HG03378 (cell line): ENCODE measurements at regions not wholly inside any gene's neighbourhood (a gene's known extent, or its start where the extent isn't known, plus 50 kb on each side); places are given as distances from the start of the nearest gene placed in this dataset.
A peak's percentile ranks its signal among the peaks of the same experiment; 100 is the strongest.

ENCODE experiments used
- ATAC-seq: cut with Tn5 transposase; IDR thresholded peaks from one replicate; pipeline ENCODE4 v1.9.1; 2021; ENCODE audit warnings: mild to moderate bottlenecking, moderate library complexity; ENCODE audit not compliant: unreplicated experiment

DNA sequence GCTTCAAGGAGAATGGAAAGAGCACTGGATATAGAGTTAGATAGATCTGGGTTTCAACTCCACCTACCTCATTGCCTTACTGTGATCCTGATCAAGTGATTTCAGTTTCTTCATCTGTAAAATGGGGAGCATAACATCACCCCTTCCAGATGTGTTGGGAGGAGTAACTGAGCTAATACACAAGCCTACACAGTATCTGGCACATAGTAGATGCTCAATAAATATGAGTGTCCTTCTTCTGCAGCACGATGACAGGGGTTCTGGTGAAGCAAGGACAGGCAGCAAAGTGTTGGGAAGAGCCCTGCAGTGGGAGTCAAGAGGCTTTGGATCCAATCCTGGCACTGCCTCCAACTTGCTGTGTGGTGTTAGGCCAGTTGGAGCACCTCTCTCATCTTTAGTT, 270.0 kb downstream of the UACA start:
- ATAC-seq, result no peak

GRCh38 chr15:70492240-70493177, 270.8 kb downstream of the UACA start:
- peak; percentile 48 for ATAC-seq

DNA sequence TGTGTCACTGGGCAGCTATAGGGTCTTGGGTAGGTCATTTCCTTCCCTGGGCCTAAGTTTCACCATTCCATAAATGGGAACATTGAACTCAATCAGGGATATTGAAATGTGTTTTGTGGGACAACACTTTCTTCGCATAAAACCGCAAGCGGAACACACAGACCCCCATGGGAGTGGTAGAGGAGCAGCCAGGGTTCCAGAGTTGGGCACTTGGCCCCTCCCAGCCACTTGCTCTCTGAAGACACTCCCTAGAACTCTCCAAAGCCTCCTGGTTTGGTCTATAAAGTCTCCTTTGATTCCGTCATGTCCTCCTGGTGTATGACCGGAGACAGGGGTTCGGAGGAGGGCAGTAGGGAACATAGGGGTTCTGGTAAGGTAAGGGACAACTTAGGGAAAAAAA, 271.7 kb downstream of the UACA start:
- no peak for ATAC-seq

DNA sequence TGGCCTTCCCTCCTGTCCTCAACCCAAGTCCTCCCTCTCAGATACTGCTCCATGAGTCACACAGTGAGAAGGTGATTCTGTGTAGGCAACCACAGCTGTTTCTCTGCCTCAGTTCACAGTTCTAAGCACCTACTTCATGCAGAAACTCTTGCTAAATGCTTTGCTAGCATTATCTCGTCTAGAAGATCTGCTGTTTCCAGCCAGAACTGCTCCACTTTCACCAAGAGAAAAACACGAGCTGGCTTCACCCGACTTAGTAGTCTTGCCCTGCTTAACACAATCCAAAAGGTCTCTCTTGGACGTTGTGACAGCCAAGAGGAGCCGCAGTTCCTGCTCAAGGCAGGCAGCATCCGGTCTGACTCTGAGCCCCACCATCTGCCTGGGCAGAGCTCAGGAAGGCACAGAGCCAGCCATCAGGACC, 272.1 kb downstream of the UACA start:
- no peak for ATAC-seq

- no peak for ATAC-seq
Observed at GRCh38 chr15:70490838-70491155, 272.6 kb downstream of the UACA start.

DNA sequence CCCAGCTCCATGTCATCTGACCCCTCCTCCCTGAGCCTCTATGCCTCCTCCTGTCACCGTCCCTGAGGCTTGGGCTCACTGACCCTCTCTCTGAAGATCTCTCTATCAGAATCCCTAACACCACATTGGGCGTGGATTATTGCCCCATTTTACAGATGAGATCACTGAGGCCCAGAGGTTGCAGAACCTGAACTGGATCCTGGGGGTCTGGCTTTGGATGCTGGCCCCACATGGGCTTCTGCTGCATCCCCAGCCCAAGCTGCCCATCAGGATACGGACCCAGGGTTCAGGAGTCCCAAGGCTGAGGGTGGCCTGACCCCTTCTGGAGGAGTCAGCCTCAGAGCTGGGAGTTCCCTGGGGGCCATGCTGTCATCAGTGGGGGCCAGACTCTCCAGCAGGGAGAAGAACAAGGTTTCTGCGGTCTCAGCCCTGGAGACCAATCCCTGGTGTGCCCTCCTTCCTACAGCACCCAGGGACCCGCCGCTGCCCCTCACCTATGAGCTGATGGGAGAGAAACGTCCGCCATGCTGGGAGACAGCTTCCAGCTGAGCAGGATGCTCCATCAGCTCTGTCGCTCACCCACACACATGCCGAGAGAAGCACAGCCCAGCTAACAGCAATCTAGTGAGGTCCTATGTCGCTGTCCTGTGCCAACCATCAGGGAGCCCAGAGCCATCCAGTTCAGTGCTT, 273.1 kb downstream of the UACA start:
- ATAC-seq, result no peak

GRCh38 chr15:70488941-70489848, 274.2 kb downstream of the UACA start:
- ATAC-seq, result no peak

- ATAC-seq, result no peak
Observed at GRCh38 chr15:70488002-70488605, 275.3 kb downstream of the UACA start.

DNA sequence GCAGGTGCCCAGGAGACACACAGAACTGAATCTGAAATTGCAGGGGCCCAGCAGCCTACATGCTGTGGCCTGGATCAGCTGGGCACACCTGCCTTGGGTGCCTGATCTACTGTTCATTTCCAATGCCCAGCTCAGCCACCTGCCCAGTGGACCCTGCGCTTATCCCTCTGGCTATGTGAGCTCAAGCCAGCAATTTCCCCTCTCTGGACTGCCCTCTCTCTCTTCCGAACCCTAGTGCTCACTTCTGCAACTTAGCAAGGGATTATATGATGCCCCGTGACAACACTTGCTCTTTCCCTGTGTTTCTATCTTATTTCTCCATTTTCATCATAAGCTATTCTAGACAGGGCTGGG, 276.0 kb downstream of the UACA start:
- ATAC-seq, result no peak

DNA sequence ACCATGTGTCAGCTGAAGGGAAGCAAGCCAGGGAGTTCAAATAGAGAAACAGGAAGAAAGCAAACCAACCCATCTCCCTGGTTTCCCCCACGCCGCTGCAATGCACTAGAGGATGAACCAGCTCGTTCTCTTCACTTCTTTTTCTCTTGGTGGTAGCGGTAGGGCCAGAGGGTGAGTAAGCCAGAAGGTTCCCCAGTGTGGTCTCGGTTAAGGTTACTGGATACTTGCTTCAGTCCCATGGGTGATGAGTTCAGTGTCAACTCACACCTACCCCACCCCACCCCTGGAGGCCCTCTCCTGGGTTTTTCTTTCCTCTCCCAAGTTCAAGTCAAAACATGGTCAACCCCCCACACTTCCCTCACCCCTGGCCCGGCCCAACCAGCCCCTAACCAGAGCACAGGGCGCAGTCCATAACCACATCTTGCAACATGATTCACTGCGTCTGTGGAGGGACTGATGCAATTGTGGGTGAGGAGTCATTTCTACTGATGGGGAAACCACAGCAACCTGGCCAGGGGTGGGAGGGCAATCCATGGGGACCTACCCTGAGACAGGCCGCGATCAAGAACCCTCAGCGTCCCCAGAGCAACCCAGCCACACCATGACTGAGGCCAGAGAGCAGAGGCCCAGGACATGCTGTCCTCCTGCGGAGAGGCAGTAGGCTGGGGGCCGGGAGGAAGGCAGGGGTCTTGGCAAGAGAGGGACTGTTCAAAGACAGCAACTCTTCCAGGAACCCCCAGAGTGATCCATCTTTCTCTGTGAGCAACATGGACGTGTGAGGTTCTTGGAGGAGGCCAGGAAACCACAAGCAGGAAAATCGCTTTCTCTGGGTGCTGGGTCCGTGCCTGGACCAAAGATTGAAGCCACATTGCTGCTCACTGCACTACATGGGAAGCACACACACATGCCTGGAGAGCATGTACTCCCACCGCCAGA, 276.6 kb downstream of the UACA start:
- ATAC-seq, result peak; percentile 58

GRCh38 chr15:70486012-70486411, 277.3 kb downstream of the UACA start:
- ATAC-seq, result no peak

DNA sequence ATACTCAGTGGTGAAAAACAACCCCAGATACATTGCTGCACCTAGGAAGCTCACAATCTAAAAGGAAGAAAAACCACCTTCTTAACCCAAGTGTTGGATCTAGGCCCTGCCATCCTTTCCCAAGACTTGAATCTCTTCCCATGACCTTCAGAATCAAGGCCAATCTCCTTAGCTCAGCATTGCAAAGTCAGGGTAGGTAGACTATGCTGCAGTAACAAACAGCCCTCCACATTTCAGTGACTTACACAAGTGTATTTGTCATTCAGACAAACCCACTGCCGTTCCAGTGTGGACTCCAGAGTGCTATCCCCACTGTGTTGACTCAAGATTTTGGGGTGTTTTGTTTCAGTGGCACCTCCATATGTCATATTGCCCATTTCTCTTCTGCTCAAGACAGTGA, 278.4 kb downstream of the UACA start:
- ATAC-seq, result no peak

DNA sequence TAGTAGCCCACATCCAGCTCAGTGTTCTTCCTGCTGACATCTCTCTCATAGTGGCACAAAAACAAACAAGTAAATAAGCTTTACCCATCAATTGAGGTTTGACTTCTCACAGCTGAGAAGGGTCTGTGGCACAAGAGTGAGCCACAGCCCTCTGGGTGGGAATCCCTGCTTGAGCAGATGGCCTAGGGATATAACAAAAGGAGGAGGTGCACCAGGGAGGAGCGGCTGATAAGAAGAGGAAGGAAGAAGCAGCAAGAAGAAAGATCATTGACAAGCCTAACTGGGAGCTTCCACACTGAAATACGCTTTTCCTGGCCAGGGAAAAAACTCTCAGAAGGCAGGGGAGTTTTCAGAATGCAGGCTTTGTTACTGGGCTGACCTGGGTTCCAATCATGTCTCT, 279.8 kb downstream of the UACA start:
- ATAC-seq, result no peak

DNA sequence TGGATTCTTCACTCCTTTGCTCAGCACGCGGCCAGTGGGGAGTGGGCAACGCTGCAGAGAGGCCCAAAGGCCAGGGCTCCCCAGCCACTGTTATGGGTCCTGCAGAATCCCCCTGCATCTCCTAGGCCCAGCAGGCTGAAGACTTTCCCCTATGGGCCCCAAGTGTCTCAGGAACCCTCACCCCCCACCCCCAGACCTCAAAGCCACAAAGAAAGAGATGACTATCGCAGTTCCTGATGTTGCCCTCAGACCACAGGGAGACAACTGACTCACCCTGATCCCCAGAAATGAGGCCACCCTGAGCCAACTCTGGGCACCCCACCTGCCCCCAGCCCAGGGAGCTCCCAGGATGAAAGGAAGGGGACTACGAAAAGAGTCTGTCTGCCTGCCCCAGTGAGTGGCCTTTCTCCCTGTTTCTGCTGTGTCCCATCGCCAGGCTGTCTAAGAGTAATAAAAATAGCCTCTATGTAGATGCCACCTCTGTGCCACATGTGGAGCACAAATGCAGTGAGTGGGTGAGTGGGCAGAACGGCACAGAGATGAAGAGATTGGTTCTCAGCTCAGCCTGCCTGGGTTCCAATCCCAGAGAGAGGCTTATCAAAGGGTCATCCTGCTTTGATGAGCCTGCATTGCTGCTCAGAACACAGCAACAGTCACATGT, 283.0 kb downstream of the UACA start:
- ATAC-seq, result no peak

DNA sequence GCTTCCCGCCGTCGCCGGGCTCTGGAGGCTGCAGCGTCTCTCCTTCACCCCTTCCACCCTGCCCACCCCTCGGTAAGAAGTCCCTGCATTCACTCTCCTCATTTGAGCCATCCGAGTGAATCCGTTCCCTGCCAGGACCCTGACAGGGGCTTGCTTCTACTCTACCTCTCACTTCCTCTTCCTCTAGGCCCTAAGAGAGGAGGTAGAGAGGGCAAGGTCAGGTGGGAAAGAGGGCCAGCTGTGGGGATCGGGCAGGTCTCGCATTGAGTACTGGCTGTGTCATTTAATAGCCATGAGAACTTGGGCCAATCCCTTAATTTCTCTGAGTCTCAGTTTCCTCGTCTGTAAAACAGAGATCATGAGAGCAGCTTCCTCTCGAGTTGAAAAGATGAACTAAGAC, 283.6 kb downstream of the UACA start:
- ATAC-seq, result no peak

- ATAC-seq, result no peak
Observed at GRCh38 chr15:70479056-70479455, 284.3 kb downstream of the UACA start.

DNA sequence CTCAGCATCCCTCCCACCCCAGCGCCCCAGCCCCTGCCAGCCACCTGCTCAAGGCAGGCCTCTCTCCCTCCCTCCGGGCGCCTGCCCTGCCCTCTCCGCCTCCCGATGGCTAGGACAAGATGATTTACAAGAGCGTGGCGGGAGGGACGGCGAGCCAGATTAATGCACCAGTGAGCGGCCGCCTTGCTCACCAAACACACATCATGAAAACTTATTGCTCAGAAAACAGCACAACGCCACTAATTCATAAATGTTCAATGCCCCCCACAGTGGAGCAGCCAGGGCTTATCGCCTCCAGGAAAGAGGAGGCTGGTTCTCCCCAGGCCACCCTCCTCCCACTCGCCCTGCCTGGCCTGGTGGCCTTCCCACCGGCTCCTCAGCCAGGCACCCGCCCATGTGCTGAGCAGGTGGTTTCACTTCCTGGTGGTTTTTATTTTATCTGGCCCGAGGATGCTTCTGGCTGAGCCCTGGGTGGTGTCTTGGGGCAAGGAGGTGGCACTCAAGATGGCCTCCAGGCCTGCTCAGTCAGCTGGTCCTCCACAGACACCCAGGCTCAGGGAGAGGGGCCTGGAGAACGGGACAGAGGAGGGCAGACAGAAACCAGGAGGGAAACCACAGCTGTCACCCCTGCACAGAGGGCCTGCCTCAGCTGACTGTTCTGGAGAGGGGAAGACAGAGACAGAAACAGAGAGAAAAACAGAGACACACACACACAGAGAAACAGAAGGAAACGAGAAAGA, 284.9 kb downstream of the UACA start:
- ATAC-seq, result no peak

- ATAC-seq, result no peak
Observed at GRCh38 chr15:70477750-70478250, 285.6 kb downstream of the UACA start.

DNA sequence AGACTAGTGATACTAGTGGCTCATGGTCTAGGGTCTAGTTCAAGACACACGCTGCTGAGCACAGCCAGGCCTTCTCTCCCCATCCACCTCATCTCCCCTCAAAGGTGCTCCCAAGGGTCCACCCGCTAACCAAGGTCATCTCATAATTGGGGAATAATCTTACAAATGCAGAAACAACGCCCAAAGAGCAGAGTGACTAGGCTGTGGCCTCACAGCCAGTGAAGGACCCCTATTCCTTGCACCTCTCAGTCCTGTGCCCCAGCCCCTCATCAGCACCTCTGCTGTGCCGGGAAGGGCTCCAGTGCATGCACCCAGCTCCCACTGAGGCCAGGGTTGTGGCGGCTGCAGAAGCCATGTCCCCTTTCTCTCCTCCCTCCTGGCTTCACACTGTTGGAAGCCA, 286.9 kb downstream of the UACA start:
- no peak for ATAC-seq
